WTC11 (cell line): ENCODE measurements at regions not wholly inside any gene's neighbourhood (a gene's known extent, or its start where the extent isn't known, plus 50 kb on each side); places are given as distances from the start of the nearest gene placed in this dataset.
"Not testable (repeated sequence)": the region's sequence is repeated elsewhere in the genome, so short reads cannot be mapped to it uniquely, and the experiment has no call there.

Experiments
- ATAC-seq: fragments of 200-7000 bp; cut with Tn5 transposase; 2 replicates; pipeline ENCODE4 v1.10.0; 2021; ENCODE audit warnings: mild to moderate bottlenecking, moderate library complexity
- CTCF ChIA-PET: fragments of 300-600 bp; sonication (Branson Sonifier 250); formaldehyde crosslinking; loops from one replicate; lab custom pipeline; 2021; ENCODE audit warnings: antibody characterized with exemption; lab: Charles Lee
- POLR2A ChIA-PET: fragments of 350-600 bp; sonication (Branson Sonifier 250); formaldehyde crosslinking; loops from one replicate; lab custom pipeline; 2021; ENCODE audit warnings: antibody characterized with exemption; lab: Charles Lee
- DNase-seq: peaks from one replicate; pipeline ENCODE4 v3.0.0; 2021; ENCODE audit warnings: low spot score
- H3K27ac Mint-ChIP-seq: 2 replicates; pipeline ENCODE4 v1.8.0; 2021; ENCODE audit warnings: mixed read lengths
- H3K27me3 Mint-ChIP-seq: 2 replicates; pipeline ENCODE4 v1.8.0; 2021; ENCODE audit warnings: low read depth, mild to moderate bottlenecking, moderate library complexity, mixed read lengths
- H3K36me3 Mint-ChIP-seq: 2 replicates; pipeline ENCODE4 v1.8.0; 2021; ENCODE audit warnings: mixed read lengths
- H3K4me1 Mint-ChIP-seq: 2 replicates; pipeline ENCODE4 v1.8.0; 2022; ENCODE audit warnings: mixed read lengths
- H3K4me3 Mint-ChIP-seq: 2 replicates; pipeline ENCODE4 v1.8.0; 2021; ENCODE audit warnings: mild to moderate bottlenecking, moderate library complexity, mixed read lengths
- H3K9me3 Mint-ChIP-seq: 2 replicates; pipeline ENCODE4 v1.8.0; 2021; ENCODE audit warnings: mixed read lengths
- ATF1 ChIP-seq: sonication (generic); formaldehyde crosslinking; IDR thresholded peaks from 2 replicates; pipeline ENCODE4 v1.8.1; 2023; ENCODE audit warnings: mild to moderate bottlenecking, moderate library complexity, missing genetic modification reagents
- CDX4 ChIP-seq: fragments of 250-450 bp; sonication (Bioruptor Pico); IDR thresholded peaks from 2 replicates; pipeline ENCODE4 v1.9.0; 2021; ENCODE audit warnings: moderate library complexity, mild to moderate bottlenecking, inconsistent platforms, borderline replicate concordance
- CREB1 ChIP-seq: sonication (generic); formaldehyde crosslinking; IDR thresholded peaks from 2 replicates; pipeline ENCODE4 v1.8.0; 2023; ENCODE audit warnings: mild to moderate bottlenecking, missing genetic modification reagents
- CTCF ChIP-seq: fragments of 200-600 bp; IDR thresholded peaks from 2 replicates; pipeline ENCODE4 v1.8.0; 2022; ENCODE audit warnings: antibody characterized with exemption
- E2F5 ChIP-seq: sonication (generic); formaldehyde crosslinking; IDR thresholded peaks from 2 replicates; pipeline ENCODE4 v1.8.1; 2022; ENCODE audit warnings: mild to moderate bottlenecking, moderate library complexity, missing genetic modification reagents
- ESRRA ChIP-seq: sonication (generic); formaldehyde crosslinking; IDR thresholded peaks from 2 replicates; pipeline ENCODE4 v1.8.1; 2022; ENCODE audit warnings: mild to moderate bottlenecking, missing genetic modification reagents, borderline replicate concordance
- FOXJ3 ChIP-seq: sonication (generic); formaldehyde crosslinking; IDR thresholded peaks from 2 replicates; pipeline ENCODE4 v1.9.0; 2021; ENCODE audit warnings: missing genetic modification reagents, mild to moderate bottlenecking, borderline replicate concordance
- GTF2I ChIP-seq: fragments of 250-450 bp; sonication (Bioruptor Pico); conservative IDR thresholded peaks from 2 replicates; pipeline ENCODE4 v1.4.0; 2021; ENCODE audit warnings: mild to moderate bottlenecking
- JAZF1 ChIP-seq: fragments of 250-450 bp; sonication (Bioruptor Pico); IDR thresholded peaks from 2 replicates; pipeline ENCODE4 v1.9.0; 2021; ENCODE audit warnings: moderate library complexity, mild to moderate bottlenecking, inconsistent platforms
- MXD4 ChIP-seq: fragments of 250-450 bp; sonication (Bioruptor Pico); IDR thresholded peaks from 2 replicates; pipeline ENCODE4 v1.8.0; 2021; ENCODE audit warnings: mild to moderate bottlenecking, moderate library complexity, borderline replicate concordance
- NR2C2 ChIP-seq: sonication (generic); formaldehyde crosslinking; IDR thresholded peaks from 2 replicates; pipeline ENCODE4 v1.8.0; 2022; ENCODE audit warnings: mild to moderate bottlenecking, missing genetic modification reagents
- OVOL2 ChIP-seq: fragments of 250-450 bp; sonication (Bioruptor Pico); IDR thresholded peaks from 2 replicates; pipeline ENCODE4 v1.9.0; 2021; ENCODE audit warnings: mild to moderate bottlenecking, borderline replicate concordance
- TEAD4 ChIP-seq: sonication (generic); formaldehyde crosslinking; IDR thresholded peaks from 2 replicates; pipeline ENCODE4 v1.8.0; 2022; ENCODE audit warnings: mild to moderate bottlenecking, missing genetic modification reagents
- ZNF219 ChIP-seq: sonication (generic); formaldehyde crosslinking; IDR thresholded peaks from 2 replicates; pipeline ENCODE4 v1.8.0; 2023; ENCODE audit warnings: missing genetic modification reagents, mild to moderate bottlenecking, borderline replicate concordance
- ZNF263 ChIP-seq: sonication (generic); formaldehyde crosslinking; IDR thresholded peaks from 2 replicates; pipeline ENCODE4 v1.8.1; 2022; ENCODE audit warnings: low read depth, mild to moderate bottlenecking, moderate library complexity, missing genetic modification reagents
- ZNF416 ChIP-seq: fragments of 250-450 bp; sonication (Bioruptor Pico); IDR thresholded peaks from 2 replicates; pipeline ENCODE4 v1.9.0; 2021; ENCODE audit warnings: mild to moderate bottlenecking, inconsistent platforms

GRCh38 chr9:89949111-89949510, 344.3 kb downstream of the GADD45G start:
- CTCF ChIA-PET = no interaction called here
- DNase-seq (no peak), ATAC-seq (no peak)
- no peak overlapping the region for H3K27ac Mint-ChIP-seq
- peaks cover 11% of the 10 kb centered on the region; the same call in 1 of the 2 replicates for H3K9me3 Mint-ChIP-seq
- peaks cover 18% of the 10 kb centered on the region for H3K4me1 Mint-ChIP-seq
- TF ChIP-seq ZNF219 (CRISPR knock-in tag) = no peak
- no peak for TF ChIP-seq NR2C2 (CRISPR knock-in tag)
- no peak for TF ChIP-seq CTCF
- TF ChIP-seq MXD4 = no peak
- no peak for TF ChIP-seq E2F5
- TF ChIP-seq TEAD4 (CRISPR knock-in tag) = no peak
- TF ChIP-seq FOXJ3 (CRISPR knock-in tag) = no peak
- TF ChIP-seq CDX4 (CRISPR knock-in tag) = no peak
- TF ChIP-seq, all 79 proteins: peak for 0
- POLR2A ChIA-PET = no interaction called here
- Mint-ChIP-seq H3K4me3 (no peak overlapping the region), H3K27me3 (no peaks in the 10 kb centered on the region), H3K36me3 (no peaks in the 10 kb centered on the region)

GRCh38 chr9:89951675-89952074, 346.9 kb downstream of the GADD45G start:
- peaks cover 11% of the 10 kb centered on the region; the same call in 1 of the 2 replicates for H3K9me3 Mint-ChIP-seq
- no peak for ATAC-seq
- CTCF ChIA-PET = interaction anchor here (1.3 kb wide), 1 partner anchor 349 kb away, joined by 4 read pairs; no protein-coding TSS in a partner anchor

GRCh38 chr9:89952401-89952800, 347.6 kb downstream of the GADD45G start:
- DNase-seq (no peak), ATAC-seq (no peak)
- Mint-ChIP-seq H3K4me1 (peaks cover 18% of the 10 kb centered on the region), H3K27ac (no peak overlapping the region), H3K9me3 (peaks cover 11% of the 10 kb centered on the region; the same call in 1 of the 2 replicates), H3K36me3 (no peaks in the 10 kb centered on the region), H3K27me3 (no peaks in the 10 kb centered on the region)
- CTCF ChIA-PET = no interaction called here
- no peak for TF ChIP-seq ESRRA (CRISPR knock-in tag)
- TF ChIP-seq CREB1 (CRISPR knock-in tag) = no peak
- TF ChIP-seq JAZF1 (CRISPR knock-in tag) = no peak
- TF ChIP-seq OVOL2 = no peak
- TF ChIP-seq ZNF416 (CRISPR knock-in tag) = no peak
- no peak for TF ChIP-seq ZNF263 (CRISPR knock-in tag)
- TF ChIP-seq MXD4 = no peak
- TF ChIP-seq ATF1 (CRISPR knock-in tag) = no peak
- TF ChIP-seq GTF2I = no peak
- TF ChIP-seq, all 79 proteins: peak for 0
- POLR2A ChIA-PET = no interaction called here
- no peak overlapping the region for H3K4me3 Mint-ChIP-seq

More at GRCh38 chr9:89951675-89952074, 346.9 kb downstream of the GADD45G start:
- no peaks in the 10 kb centered on the region for H3K27me3 Mint-ChIP-seq
- TF ChIP-seq OVOL2 = no peak
- H3K4me3 Mint-ChIP-seq = no peak overlapping the region
- DNase-seq = no peak
- H3K27ac Mint-ChIP-seq = no peak overlapping the region
- peaks cover 18% of the 10 kb centered on the region for H3K4me1 Mint-ChIP-seq
- H3K36me3 Mint-ChIP-seq = no peaks in the 10 kb centered on the region
- POLR2A ChIA-PET = no interaction called here

DNA sequence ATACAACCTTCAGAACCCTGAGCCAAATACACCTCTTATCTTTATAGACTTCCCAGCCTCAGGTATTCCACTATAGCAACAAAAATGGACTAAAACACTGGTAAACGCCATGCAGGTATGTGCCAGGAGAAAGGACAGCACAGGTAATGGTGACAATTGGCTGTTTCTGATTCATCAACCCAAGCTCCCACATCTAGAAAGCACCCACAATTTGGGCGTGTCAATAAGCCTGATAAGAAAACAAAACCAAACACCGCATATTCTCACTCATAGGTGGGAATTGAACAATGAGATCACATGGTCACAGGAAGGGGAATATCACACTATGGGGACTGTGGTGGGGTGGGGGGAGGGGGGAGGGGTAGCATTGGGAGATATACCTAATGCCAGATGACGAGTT, 348.5 kb downstream of the GADD45G start:
- H3K36me3 Mint-ChIP-seq, H3K4me3 Mint-ChIP-seq, CTCF ChIA-PET, DNase-seq, POLR2A ChIA-PET, H3K27me3 Mint-ChIP-seq, H3K27ac Mint-ChIP-seq, ATAC-seq: not testable (repeated sequence)
- Mint-ChIP-seq H3K4me1 (peaks cover 15% of the 10 kb centered on the region), H3K9me3 (peaks cover 11% of the 10 kb centered on the region; the same call in 1 of the 2 replicates)
